Epithelial cell of esophagus (primary cell): ENCODE measurements at regions not wholly inside any gene's neighbourhood (a gene's known extent, or its start where the extent isn't known, plus 50 kb on each side); places are given as distances from the start of the nearest gene placed in this dataset.

Source experiments
- DNase-seq: peaks from one replicate; pipeline ENCODE4 v3.0.0; 2010; ENCODE audit warnings: low read depth
- H3K4me3 ChIP-seq: 2 replicates; pipeline ENCODE4 v1.5.1; 2011; ENCODE audit warnings: mild to moderate bottlenecking, low read length, control low read depth
- TF ChIP-seq, protein P1 (sequence below): IDR thresholded peaks from 2 replicates; pipeline ENCODE4 v1.5.1; 2011; ENCODE audit warnings: low read depth, mild to moderate bottlenecking, low read length, control low read depth, inconsistent platforms; ENCODE audit not compliant: insufficient read depth; ENCODE audit errors: missing control alignments

DNA sequence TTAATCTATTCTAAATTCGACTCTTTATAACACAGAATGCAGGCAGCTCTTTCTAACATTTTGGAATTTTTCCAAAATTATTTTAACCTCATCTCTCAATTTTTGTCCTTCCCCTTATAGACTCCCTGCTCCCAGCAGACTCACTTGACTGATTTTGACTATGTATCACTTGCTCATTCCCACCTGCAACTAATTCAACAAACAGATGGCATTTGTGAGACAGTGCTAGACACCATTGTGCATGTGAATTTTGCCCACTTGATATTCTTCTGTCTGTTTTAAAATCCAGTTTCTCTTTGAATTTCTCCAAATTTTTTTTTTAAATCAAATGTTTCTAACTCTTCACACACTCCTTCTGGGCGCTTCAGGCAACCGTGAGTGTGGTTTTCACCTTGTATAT, 1534.0 kb downstream of the PCDH7 start:
- no peak for DNase-seq
- TF ChIP-seq, protein P1, sequence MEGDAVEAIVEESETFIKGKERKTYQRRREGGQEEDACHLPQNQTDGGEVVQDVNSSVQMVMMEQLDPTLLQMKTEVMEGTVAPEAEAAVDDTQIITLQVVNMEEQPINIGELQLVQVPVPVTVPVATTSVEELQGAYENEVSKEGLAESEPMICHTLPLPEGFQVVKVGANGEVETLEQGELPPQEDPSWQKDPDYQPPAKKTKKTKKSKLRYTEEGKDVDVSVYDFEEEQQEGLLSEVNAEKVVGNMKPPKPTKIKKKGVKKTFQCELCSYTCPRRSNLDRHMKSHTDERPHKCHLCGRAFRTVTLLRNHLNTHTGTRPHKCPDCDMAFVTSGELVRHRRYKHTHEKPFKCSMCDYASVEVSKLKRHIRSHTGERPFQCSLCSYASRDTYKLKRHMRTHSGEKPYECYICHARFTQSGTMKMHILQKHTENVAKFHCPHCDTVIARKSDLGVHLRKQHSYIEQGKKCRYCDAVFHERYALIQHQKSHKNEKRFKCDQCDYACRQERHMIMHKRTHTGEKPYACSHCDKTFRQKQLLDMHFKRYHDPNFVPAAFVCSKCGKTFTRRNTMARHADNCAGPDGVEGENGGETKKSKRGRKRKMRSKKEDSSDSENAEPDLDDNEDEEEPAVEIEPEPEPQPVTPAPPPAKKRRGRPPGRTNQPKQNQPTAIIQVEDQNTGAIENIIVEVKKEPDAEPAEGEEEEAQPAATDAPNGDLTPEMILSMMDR: no peak
- no peak overlapping the region for H3K4me3 ChIP-seq

DNA sequence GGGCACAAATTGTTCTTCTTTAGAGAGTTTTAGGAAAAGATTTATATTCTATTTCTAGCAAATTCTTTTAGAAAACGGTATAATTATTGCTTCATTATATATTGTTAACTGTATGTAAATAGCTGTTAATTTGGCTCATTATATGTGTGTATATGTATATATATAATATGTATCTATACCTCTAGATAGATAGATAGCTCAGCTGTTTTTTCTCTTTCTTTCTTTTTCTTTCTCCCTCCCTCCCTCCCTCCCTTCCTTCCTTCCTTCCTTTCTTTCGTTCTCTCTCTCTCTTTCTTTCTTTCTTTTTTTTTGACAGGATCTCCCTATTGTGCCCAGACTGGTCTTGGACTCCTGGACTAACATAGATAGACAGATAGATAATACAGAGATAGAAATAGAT, 1538.8 kb downstream of the PCDH7 start:
- TF ChIP-seq, protein P1: no peak
- no peak for DNase-seq

DNA sequence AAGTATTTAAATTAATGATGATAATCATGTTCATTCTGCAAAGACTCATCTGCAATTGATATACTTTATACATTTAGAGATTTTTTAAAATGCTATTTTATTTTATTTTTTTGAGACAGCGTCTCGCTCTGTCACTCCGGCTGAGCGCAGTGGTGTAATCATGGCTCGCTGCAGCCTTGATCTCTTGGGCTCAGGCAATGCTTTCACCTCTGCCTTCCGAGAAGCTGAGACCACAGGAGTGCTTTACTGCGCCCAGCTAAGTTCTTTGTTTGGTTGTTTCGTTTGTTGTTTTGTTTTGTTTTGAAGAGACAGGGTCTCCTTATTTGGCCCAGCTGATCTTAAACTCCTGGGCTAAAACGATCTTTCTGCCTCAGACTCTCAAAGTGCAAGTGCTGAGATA, 1541.0 kb downstream of the PCDH7 start:
- H3K4me3 ChIP-seq: no peak overlapping the region
- DNase-seq: no peak
- TF ChIP-seq, protein P1: no peak

More for the DNA sequence above, 1538.8 kb downstream of the PCDH7 start:
- H3K4me3 ChIP-seq: no peak overlapping the region

DNA sequence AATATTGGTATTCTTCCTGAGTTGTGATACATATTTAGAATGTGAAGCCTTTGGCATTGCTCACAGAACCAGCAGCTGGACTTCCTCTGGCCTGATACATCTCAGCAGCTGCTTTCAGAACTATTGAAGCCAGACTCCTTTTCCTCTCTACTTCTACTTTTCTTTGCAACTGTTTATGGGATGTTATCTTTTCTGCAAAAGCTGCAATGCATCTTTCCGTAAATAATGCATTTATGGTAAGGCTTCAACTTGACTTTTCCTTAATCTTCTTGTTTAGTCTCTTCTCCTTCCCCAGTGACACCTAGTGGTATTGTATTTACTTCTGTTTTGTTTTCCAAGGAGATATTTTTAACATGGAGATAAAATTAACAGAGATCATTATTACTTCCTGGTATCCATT, 1548.7 kb downstream of the PCDH7 start:
- no peak overlapping the region for H3K4me3 ChIP-seq
- DNase-seq: peak; percentile 29
- TF ChIP-seq, protein P1: peak; percentile 38

DNA sequence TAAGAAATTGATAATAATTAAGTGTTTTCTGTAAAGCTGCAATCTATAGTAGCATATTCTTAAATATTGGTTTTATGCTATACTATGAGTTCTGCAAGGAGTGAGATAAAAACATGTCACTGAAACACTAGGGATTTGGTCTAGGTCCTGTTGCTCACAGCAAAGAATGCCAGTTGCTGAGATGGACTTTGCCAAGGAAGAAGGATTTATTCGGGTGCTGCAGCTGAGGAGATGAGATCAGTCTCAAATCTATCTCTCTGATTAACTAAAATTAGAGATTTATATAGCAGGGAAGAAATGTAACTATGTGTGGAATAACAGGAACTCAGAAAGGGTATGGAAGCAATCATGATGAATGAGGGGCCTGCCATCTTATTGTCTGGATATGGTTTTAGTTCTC, 1569.9 kb downstream of the PCDH7 start:
- DNase-seq: no peak
- TF ChIP-seq, protein P1: no peak

DNA sequence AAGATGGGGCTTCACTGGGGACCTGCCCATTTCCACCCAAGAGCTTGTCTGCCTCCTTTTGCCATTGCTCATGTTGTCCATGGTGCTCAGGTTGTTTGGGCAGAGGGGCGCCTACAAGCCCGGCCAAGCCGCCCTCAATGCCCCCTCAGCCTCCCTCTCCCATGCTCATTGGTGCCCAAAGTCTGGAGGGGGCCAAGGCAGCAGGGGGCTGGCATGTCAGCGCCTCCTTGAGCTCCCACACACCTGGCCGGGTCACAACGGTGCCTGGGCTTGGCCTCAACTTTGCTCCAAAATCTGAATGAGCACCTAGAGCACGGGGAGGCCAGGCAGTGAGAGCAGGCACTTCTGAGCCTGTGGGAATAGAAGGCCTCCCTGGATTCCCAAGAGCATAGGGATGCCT, 1598.8 kb downstream of the PCDH7 start:
- TF ChIP-seq, protein P1: no peak
- no peak overlapping the region for H3K4me3 ChIP-seq
- DNase-seq: no peak

More for the DNA sequence above, 1569.9 kb downstream of the PCDH7 start:
- H3K4me3 ChIP-seq: no peak overlapping the region

DNA sequence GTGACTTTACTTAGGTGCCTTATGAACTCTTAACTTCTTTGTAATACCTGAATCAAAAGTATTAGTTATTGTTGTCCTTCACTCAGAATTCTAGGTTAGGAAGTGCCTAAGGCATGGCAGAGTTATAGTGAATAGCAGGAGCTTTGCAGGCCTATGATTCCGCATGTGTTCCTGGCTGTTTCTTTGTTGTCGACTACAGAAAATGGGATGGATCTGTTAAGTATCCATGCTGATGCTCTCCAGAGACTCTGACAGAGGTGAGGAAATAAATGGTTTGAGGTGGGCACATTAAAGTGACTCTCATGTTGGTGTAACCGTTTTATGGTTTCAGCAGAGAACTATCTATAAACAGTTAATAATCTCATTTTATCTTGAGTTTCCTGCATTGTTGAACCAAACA, 1601.3 kb downstream of the PCDH7 start:
- no peak for DNase-seq
- TF ChIP-seq, protein P1: no peak
- no peak overlapping the region for H3K4me3 ChIP-seq
